Adipocyte (in vitro differentiated cells): ENCODE measurements at regions not wholly inside any gene's neighbourhood (a gene's known extent, or its start where the extent isn't known, plus 50 kb on each side); places are given as distances from the start of the nearest gene placed in this dataset.
A peak's percentile ranks its signal among the peaks of the same experiment; 100 is the strongest.
"Not testable (repeated sequence)": the region's sequence is repeated elsewhere in the genome, so short reads cannot be mapped to it uniquely, and the experiment has no call there.

ENCODE experiments used
- DNase-seq: peaks from one replicate; pipeline ENCODE4 v3.0.0-alpha.2; 2015; ENCODE audit warnings: low read depth
- H3K27me3 ChIP-seq: replicated peaks from 2 replicates; pipeline ENCODE4 v1.7.0; 2013; ENCODE audit warnings: mild to moderate bottlenecking, low read length, moderate library complexity; ENCODE audit not compliant: control insufficient read depth, insufficient read depth
- H3K36me3 ChIP-seq: 2 replicates; pipeline ENCODE4 v1.7.0; 2013; ENCODE audit warnings: low read length, mild to moderate bottlenecking, moderate library complexity; ENCODE audit not compliant: control insufficient read depth, insufficient read depth, severe bottlenecking
- H3K4me1 ChIP-seq: 2 replicates; pipeline ENCODE4 v1.7.0; 2013; ENCODE audit warnings: mild to moderate bottlenecking, low read length, moderate library complexity; ENCODE audit not compliant: control insufficient read depth, insufficient read depth
- H3K4me3 ChIP-seq: 2 replicates; pipeline ENCODE4 v1.7.0; 2013; ENCODE audit warnings: mild to moderate bottlenecking, low read length, moderate library complexity
- H3K9ac ChIP-seq: 2 replicates; pipeline ENCODE4 v1.7.0; 2013; ENCODE audit warnings: mild to moderate bottlenecking, low read length, moderate library complexity
- H3K9me3 ChIP-seq: 2 replicates; pipeline ENCODE4 v1.7.0; 2013; ENCODE audit warnings: mild to moderate bottlenecking, low read length, moderate library complexity; ENCODE audit not compliant: control insufficient read depth

DNA sequence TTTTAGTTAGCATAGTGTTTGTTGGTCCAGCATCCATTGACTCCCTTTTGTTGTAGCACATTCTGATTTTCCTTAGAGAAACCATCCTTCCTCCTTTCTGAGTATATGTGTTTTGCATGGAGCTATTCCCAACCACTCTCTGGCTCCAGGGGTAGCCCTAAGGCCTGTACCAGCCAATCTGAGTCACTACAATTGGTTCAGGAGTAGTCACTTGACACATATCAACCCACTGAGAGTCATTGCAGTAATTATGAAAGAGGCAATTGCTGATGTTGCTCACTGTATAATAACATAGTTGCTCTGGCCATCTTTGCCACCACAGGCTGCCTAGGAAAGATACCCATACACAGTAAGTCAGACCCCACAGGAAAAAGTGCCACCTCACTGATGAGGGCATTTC lies 71.2 kb upstream of the GRID2 start:
- Histone ChIP-seq H3K9ac (no peak overlapping the region), H3K27me3 (no peaks in the 10 kb centered on the region), H3K36me3 (no peaks in the 10 kb centered on the region), H3K4me1 (peaks cover 25% of the 10 kb centered on the region), H3K9me3 (no peaks in the 10 kb centered on the region), H3K4me3 (no peak overlapping the region)
- DNase-seq = peak; percentile 18

DNA sequence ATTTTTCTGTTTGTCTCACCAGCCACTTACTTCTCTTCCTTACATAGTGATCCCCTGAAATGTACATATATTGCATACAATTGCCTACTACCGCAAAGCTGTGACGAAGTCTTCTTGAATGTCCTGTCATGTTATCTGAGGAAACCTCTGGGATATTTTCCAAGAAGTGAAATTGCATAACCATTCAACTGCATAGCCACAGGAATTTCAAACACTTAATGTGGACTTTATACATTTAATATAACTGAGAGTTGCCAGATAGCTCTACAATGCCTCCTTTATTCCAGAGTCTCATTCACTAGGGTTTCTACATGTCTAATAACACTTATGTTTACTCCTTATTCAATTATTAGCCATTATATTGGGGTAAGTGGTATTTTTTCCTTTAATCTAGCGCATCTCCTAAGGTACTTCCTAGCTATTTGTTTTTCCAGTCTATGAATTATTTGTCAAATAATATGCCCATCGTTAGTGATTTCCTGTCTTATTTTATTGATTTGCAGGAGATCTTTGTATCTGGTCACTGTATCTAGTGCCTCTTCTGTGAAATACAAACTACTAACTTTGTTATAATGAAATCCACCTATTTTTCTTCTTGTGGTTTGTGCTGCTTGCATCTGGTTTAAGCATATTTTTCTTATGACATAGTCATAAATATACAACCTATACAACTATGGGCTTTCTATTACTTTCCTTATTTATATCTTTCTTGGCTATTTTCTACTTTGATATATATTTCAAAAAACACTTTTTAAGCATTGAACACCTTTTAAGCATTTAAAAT lies 69.2 kb upstream of the GRID2 start:
- peak; percentile 98 for DNase-seq
- peaks cover 25% of the 10 kb centered on the region for H3K4me1 ChIP-seq

DNA sequence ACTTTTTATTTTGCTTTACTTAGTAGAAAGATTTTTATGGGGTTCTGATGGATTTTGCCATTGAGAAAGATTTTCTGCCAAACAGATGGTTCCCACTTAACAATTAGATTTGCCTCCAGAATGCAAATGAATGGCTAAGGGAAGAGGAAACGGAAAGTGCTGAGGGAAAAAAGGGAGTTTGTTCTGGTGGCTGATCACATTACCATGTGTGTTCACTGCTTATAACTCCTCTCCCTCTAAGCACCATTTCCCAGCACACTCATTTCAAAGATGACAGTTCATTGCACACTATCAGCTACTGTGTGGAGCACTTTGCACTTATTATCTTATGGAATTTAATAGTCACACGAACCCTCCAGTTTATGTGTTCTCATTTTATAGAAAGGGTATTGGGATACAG lies 68.0 kb upstream of the GRID2 start:
- peaks cover 6% of the 10 kb centered on the region for H3K9me3 ChIP-seq
- H3K36me3 ChIP-seq = no peaks in the 10 kb centered on the region
- no peaks in the 10 kb centered on the region for H3K27me3 ChIP-seq
- H3K4me3 ChIP-seq = no peak overlapping the region
- H3K9ac ChIP-seq = no peak overlapping the region
- DNase-seq = no peak
- peaks cover 25% of the 10 kb centered on the region for H3K4me1 ChIP-seq

More for the DNA sequence above, 69.2 kb upstream of the GRID2 start:
- peaks cover 3% of the 10 kb centered on the region for H3K9me3 ChIP-seq
- H3K36me3 ChIP-seq = no peaks in the 10 kb centered on the region
- no peaks in the 10 kb centered on the region for H3K27me3 ChIP-seq
- H3K4me3 ChIP-seq = peak overlapping the region; percentile 29
- H3K9ac ChIP-seq = no peak overlapping the region

DNA sequence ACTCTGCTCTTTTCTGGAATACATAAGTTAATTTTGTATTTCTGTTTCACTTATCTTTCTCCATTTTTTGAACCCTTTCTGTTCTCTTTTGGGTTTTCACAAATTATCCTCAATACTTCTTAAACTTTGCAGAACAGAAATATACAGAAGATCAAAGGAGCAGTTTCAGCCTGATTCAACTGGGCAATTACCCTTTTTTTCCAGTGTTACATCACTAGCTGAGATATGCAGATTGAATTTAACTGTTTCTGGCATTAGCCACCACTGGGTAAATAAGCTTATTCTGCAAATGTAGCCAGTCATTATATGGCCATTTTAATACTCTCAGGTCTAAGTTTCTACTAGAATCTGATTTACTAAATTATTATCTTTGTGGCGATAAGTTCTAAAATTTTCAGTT lies 66.9 kb upstream of the GRID2 start:
- Histone ChIP-seq H3K9ac (no peak overlapping the region), H3K4me1 (peaks cover 25% of the 10 kb centered on the region), H3K9me3 (peaks cover 6% of the 10 kb centered on the region), H3K36me3 (no peaks in the 10 kb centered on the region), H3K4me3 (no peak overlapping the region), H3K27me3 (no peaks in the 10 kb centered on the region)
- DNase-seq = peak; percentile 63

DNA sequence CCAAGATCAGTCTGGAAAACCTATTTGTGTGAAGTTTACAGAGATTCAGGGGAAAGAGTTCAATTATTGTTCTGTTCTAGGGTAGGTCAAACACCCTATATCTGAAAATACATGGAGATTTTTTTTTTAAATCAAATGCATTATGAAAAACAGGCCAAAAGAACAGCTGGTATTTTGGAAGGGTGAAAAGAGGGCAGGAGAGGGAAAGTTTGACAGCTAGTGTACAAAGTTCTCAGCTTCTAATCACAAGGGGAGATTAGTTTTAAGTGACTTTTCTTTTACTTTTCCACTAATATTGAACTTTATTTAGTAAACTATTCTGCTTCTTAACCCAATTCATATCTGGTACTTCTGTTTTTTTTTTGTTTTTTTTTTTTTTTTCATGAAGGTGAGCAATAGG lies 66.2 kb upstream of the GRID2 start:
- no peak for DNase-seq
- no peaks in the 10 kb centered on the region for H3K36me3 ChIP-seq
- peaks cover 6% of the 10 kb centered on the region for H3K9me3 ChIP-seq
- H3K4me1 ChIP-seq = peaks cover 25% of the 10 kb centered on the region
- H3K27me3 ChIP-seq = no peaks in the 10 kb centered on the region
- no peak overlapping the region for H3K9ac ChIP-seq
- H3K4me3 ChIP-seq = no peak overlapping the region

DNA sequence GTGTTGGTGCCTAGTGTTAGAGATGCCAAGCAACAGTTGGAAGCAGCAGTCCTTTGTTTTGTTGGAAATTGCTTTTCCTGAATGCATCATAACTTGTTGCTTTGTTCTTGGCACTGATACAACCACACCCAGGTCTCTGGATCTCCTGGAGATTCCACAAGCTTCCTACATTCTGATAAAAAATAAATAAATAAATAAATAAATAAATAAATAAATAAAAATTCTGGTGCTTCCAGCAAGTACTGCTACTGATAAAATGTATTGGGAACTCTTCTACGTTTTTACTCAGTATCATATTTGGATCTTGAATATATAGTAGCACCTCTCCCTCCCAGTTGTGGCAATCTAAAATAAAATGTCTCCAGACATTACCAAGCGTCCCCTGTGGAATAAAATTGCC lies 62.7 kb upstream of the GRID2 start:
- no peak for DNase-seq
- H3K4me1 ChIP-seq = peaks cover 8% of the 10 kb centered on the region
- no peaks in the 10 kb centered on the region for H3K27me3 ChIP-seq
- peaks cover 6% of the 10 kb centered on the region for H3K9me3 ChIP-seq
- no peak overlapping the region for H3K4me3 ChIP-seq
- H3K36me3 ChIP-seq = no peaks in the 10 kb centered on the region
- H3K9ac ChIP-seq = no peak overlapping the region

DNA sequence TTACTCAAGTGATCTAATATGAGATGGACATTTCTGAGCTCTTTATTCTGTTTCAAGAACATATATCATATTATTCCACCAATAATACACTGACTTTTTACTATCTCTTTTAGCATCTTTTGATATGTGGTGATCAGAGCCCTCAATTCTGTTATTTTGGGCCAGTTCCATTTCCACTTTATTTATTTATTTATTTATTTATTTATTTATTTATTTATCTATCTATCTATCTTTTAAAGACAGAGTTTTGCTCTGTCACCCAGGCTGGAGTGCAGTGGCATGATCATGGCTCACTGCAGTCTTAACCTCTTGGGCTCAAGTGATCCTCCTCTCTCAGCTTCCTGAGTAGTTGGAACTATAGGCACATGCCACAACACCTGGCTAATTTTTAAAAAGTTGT lies 57.4 kb upstream of the GRID2 start:
- Histone ChIP-seq H3K9ac (no peak overlapping the region), H3K4me1 (no peaks in the 10 kb centered on the region), H3K4me3 (no peak overlapping the region), H3K36me3 (no peaks in the 10 kb centered on the region), H3K27me3 (no peaks in the 10 kb centered on the region), H3K9me3 (peaks cover 6% of the 10 kb centered on the region)
- DNase-seq = no peak

DNA sequence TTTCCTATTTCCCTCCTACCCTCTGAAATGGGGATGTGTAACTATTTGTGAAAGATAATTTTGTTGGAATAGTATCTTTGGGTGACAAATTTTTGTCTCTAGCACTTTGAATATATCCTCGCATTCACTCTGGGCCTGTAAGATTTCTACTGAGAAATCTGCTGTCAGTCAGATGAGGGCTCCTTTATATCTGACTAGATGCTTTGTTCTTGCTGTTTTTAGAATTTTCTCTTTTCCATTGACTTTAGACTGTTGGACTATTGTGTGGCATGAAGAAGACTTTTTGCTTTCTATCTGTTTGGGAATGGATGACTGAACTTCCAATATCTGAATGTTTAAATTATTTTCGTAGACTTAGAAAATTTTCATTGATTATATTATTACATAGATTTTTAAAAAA lies 54.2 kb upstream of the GRID2 start:
- no peak overlapping the region for H3K9ac ChIP-seq
- H3K36me3 ChIP-seq = no peaks in the 10 kb centered on the region
- H3K9me3 ChIP-seq = peaks cover 6% of the 10 kb centered on the region
- H3K27me3 ChIP-seq = no peaks in the 10 kb centered on the region
- H3K4me1 ChIP-seq = no peaks in the 10 kb centered on the region
- DNase-seq = no peak
- no peak overlapping the region for H3K4me3 ChIP-seq

DNA sequence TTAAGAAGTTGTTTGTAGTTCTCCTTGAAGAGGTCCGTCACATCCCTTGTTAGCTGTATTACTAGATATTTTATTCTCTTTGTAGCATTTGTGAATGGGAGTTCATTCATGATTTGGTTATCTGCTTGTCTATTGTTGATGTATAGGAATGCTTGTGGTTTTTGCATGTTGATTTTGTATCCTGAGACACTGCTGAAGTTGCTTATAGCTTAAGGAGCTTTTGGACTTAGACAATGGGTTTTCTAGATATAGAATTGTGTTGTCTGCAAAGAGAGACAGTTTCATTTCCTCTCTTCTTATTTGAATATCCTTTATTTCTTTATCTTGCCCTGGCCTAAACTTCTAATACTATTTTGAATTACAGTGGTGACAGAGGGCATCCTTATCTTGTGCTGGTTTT lies 52.1 kb upstream of the GRID2 start:
- no peak overlapping the region for H3K4me3 ChIP-seq
- peaks cover 6% of the 10 kb centered on the region for H3K9me3 ChIP-seq
- H3K36me3 ChIP-seq = no peaks in the 10 kb centered on the region
- no peaks in the 10 kb centered on the region for H3K27me3 ChIP-seq
- DNase-seq = no peak
- no peak overlapping the region for H3K9ac ChIP-seq
- H3K4me1 ChIP-seq = no peaks in the 10 kb centered on the region

DNA sequence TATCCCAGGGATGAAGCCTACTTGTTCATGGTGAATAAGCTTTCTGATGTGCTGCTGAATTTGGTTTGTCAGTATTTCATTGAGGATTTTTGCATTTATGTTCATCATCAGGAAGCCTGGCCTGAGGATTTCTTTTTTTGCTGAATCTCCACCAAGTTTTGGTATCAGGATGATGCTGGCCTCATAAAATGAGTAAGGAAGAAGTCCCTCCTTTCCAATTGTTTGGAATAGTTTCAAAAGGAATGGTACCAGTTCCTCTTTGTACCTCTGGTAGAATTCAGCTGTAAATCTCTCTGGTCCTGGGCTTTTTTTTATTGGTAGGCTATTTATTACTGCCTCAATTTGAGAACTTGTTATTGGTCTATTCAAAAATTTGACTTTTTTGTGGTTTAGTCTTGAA lies 51.4 kb upstream of the GRID2 start:
- H3K4me3 ChIP-seq, H3K9me3 ChIP-seq, H3K27me3 ChIP-seq, H3K36me3 ChIP-seq, H3K4me1 ChIP-seq, DNase-seq, H3K9ac ChIP-seq: not testable (repeated sequence)

DNA sequence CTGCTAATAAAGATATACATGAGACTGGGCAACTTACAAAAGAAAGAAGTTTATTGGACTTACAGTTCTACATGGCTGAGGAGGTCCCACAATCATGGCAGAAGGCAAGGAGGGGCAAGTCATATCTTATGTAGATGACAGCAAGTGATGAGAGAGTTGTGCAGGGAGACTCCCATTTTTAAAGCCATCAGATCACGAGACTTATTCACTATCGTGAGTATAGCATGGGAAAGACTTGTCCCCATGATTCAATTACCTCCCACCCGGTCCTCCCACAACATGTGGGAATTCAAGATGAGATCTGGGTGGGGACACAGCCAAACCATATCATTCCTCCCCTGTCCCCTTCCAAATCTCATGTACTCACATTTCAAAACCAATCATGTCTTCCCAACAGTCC lies 50.9 kb upstream of the GRID2 start:
- H3K9ac ChIP-seq = no peak overlapping the region
- DNase-seq = no peak

DNA sequence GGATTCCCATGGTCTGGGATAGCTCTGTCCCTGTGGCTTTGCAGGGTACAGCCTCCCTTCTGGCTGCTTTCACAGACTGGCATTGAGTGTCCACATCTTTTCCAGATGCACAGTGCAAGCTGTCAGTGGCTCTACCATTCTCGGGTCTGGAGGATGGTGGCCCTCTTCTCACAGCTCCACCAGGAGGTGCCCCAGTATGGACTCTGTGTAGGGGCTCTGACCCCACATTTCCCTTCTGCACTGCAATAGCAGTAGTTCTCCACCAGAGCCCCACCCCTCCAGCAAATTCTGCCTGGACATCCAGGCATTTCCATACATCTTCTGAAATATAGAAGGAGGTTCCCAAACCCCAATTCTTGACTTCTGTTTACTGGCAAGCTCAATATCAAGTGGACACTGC lies 50.2 kb upstream of the GRID2 start:
- no peak overlapping the region for H3K9ac ChIP-seq

More for the DNA sequence above, 50.9 kb upstream of the GRID2 start:
- peaks cover 6% of the 10 kb centered on the region for H3K9me3 ChIP-seq
- no peaks in the 10 kb centered on the region for H3K27me3 ChIP-seq
- H3K4me3 ChIP-seq = no peak overlapping the region
- H3K4me1 ChIP-seq = no peaks in the 10 kb centered on the region
- H3K36me3 ChIP-seq = no peaks in the 10 kb centered on the region

More for the DNA sequence above, 50.2 kb upstream of the GRID2 start:
- Histone ChIP-seq H3K4me1 (no peaks in the 10 kb centered on the region), H3K9me3 (peaks cover 6% of the 10 kb centered on the region), H3K4me3 (no peak overlapping the region), H3K36me3 (no peaks in the 10 kb centered on the region), H3K27me3 (no peaks in the 10 kb centered on the region)
- DNase-seq = no peak
